GM21515 (cell line): ENCODE measurements at regions not wholly inside any gene's neighbourhood (a gene's known extent, or its start where the extent isn't known, plus 50 kb on each side); places are given as distances from the start of the nearest gene placed in this dataset.

Experiments used
- ATAC-seq: cut with Tn5 transposase; IDR thresholded peaks from one replicate; pipeline ENCODE4 v1.9.1; 2021; ENCODE audit not compliant: unreplicated experiment

- ATAC-seq = no peak
Observed at GRCh38 chr2:144086965-144087364, 433.0 kb downstream of the ZEB2 start.

- ATAC-seq = no peak
Observed at GRCh38 chr2:144085016-144085415, 434.9 kb downstream of the ZEB2 start.

GRCh38 chr2:144084114-144084661, 435.7 kb downstream of the ZEB2 start:
- ATAC-seq = no peak

- ATAC-seq = no peak
Observed at GRCh38 chr2:144083211-144083610, 436.7 kb downstream of the ZEB2 start.

- no peak for ATAC-seq
Observed at GRCh38 chr2:144082777-144083176, 437.1 kb downstream of the ZEB2 start.

GRCh38 chr2:144082327-144082726, 437.6 kb downstream of the ZEB2 start:
- no peak for ATAC-seq

- ATAC-seq = no peak
Observed at GRCh38 chr2:144081272-144081671, 438.6 kb downstream of the ZEB2 start.

GRCh38 chr2:144079803-144080202, 440.1 kb downstream of the ZEB2 start:
- no peak for ATAC-seq

GRCh38 chr2:144078802-144079724, 440.9 kb downstream of the ZEB2 start:
- no peak for ATAC-seq

GRCh38 chr2:144078106-144078505, 441.8 kb downstream of the ZEB2 start:
- no peak for ATAC-seq

GRCh38 chr2:144074450-144074849, 445.5 kb downstream of the ZEB2 start:
- no peak for ATAC-seq

- ATAC-seq = no peak
Observed at GRCh38 chr2:144071461-144071860, 448.5 kb downstream of the ZEB2 start.

- no peak for ATAC-seq
Observed at GRCh38 chr2:144067506-144067905, 452.4 kb downstream of the ZEB2 start.

- ATAC-seq = no peak
Observed at GRCh38 chr2:144063602-144064001, 456.3 kb downstream of the ZEB2 start.

- no peak for ATAC-seq
Observed at GRCh38 chr2:144054911-144055310, 465.0 kb downstream of the ZEB2 start.

- no peak for ATAC-seq
Observed at GRCh38 chr2:144052083-144052482, 467.8 kb downstream of the ZEB2 start.

- no peak for ATAC-seq
Observed at GRCh38 chr2:144049137-144049536, 470.8 kb downstream of the ZEB2 start.

- ATAC-seq = no peak
Observed at GRCh38 chr2:144048631-144049060, 471.3 kb downstream of the ZEB2 start.

- ATAC-seq = no peak
Observed at GRCh38 chr2:144042751-144043150, 477.2 kb downstream of the ZEB2 start.

- no peak for ATAC-seq
Observed at GRCh38 chr2:144041612-144042011, 478.3 kb downstream of the ZEB2 start.

- no peak for ATAC-seq
Observed at GRCh38 chr2:144040834-144041233, 479.1 kb downstream of the ZEB2 start.

- ATAC-seq = no peak
Observed at GRCh38 chr2:144032566-144032965, 487.4 kb downstream of the ZEB2 start.
